NCI-H748 treated with DMSO at 0.1 percent for 48 hours (cell line): ENCODE measurements at regions not wholly inside any gene's neighbourhood (a gene's known extent, or its start where the extent isn't known, plus 50 kb on each side); places are given as distances from the start of the nearest gene placed in this dataset.

ENCODE experiments used
- DNase-seq: peaks from one replicate; lab custom pipeline; 2025; lab: John Stamatoyannopoulos, UW

DNA sequence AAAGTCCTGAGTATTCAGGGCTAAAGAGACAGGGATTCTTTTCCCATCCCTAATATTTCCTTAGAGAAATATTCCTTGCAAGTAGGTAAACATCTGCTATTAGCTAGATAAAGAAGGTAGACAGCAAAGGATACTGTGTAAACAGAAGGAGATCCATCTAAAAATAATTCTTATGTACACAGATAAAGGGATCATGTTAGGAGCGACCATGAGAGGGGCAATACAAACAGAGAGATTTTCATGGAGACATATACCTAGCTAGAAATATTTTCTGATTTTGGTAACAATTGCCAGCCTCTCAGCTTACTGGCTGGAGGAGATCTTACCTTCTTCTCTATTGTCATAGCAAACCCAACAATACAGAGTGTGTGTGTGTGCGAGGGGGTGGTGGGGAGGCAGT, 184.6 kb upstream of the DMAC1 start:
- peak; percentile 58 for DNase-seq

DNA sequence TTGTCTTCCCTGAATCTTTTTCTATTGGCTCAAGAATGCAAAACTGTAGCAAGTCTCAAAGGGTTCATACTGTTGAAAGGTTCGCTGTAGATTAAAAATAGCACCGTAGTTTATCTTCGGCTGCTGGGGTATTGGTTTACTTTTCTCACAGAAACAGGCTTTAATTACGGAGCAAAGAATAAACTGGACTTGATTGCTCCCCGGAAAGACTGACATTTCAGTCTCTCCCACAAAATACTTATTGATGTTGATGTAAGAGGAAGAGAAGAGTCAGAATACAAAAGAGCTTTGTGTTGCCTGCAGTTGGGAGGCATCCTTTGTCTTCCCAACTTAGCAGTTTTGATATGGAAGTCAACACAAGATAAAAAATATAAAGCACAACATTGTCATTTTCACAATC, 183.9 kb upstream of the DMAC1 start:
- peak; percentile 72 for DNase-seq

DNA sequence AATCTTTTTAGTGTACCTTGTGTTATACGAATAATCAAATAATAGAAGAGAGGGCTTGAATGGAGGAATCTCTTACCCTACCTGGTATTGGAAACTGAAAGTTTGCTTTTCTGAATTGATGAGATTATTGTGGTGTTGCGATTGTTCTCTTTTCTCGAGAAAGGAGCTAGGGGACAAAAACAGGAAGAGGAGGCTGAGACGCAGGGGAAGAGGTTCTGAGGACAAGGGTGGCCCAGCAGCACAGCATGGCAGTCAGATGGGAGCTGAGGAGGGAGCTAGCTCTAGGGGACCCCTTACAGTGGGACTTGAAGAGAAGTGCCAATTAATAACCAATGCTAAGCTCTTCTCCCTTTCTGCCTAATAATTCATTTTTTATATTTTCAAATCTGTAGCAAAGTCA, 183.3 kb upstream of the DMAC1 start:
- no peak for DNase-seq

DNA sequence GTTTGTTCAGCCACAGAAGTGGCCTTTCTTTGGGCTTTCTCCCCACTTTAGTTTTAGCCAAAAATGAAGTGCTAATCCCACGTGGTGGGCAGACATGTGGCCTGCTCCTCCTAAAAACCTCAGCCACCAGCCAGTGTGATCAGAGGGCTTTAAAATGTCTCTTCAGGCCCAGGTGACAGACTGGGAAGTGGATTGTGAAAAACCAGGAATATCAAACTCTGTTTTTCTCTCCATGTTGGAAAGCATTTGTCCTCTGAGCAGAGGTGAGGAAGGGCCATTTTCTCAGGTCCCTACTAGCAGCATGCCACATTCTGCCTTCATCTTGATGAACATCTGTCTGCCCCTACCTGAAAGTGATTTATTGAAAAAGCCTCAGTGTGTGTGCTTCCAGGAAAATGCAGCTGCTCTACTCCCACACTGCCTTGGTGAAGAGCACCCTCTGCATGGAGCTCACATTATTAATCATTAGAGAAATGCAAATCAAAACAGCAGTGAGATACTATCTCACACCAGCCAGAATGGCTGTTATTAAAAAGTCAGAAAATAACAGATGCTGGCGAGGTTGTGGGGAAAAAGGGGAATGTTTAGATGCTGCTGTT, 181.2 kb upstream of the DMAC1 start:
- DNase-seq, result no peak

DNA sequence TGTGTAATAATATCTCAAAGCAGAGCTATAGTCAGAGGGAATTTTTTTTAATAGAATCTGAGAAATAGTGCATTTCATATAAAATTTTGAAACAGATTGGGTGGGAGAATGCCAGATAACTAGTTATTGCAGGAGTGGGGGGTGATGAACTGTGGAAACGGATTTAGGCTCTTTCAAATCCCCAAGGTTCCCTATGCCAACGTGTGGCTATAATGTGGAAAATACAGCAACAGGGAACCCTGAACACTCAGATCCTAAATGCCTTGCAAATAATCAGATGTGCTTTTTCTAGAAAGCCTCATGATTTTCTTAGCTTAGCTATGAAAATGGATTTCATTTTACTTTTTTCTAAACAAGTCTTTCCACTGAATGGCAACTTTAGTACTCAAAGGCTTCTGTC, 180.5 kb upstream of the DMAC1 start:
- DNase-seq, result no peak

DNA sequence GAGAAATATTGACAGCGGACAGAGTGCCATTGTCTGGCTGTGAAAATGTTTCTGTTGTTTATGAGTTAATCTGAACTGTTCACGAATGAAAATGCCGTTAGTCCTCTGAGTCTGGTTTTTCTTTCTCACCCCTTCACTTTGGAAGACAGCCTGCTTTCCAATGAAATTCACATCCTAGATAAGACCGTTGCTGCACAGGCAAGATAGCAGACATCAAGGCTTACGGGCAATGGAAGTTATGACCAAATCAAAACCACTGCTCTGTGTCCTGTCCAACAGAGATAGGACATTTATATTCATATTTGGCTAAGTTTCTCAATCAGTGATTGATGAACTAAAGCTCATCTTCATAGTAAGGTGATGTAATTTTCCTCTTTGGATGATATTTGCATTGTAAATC, 180.0 kb upstream of the DMAC1 start:
- DNase-seq, result no peak

DNA sequence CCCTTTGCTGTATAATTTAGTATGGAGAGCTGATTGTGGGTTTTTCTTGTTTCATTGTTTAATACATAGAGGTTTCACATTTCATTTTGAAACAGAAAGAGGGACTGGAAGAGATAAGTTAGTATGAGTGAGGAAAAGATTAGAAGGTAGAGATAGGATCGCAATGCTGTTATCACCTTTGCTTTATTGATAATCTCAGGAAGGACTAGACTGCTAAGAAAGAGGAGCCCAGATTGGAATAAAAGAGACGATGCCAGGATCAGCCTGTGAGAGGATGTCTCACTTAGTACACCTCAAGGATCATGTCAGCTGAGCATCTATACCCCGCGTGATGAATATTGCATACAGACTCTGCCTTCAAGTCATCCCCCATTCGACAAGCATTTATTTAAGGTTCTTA, 178.0 kb upstream of the DMAC1 start:
- no peak for DNase-seq

DNA sequence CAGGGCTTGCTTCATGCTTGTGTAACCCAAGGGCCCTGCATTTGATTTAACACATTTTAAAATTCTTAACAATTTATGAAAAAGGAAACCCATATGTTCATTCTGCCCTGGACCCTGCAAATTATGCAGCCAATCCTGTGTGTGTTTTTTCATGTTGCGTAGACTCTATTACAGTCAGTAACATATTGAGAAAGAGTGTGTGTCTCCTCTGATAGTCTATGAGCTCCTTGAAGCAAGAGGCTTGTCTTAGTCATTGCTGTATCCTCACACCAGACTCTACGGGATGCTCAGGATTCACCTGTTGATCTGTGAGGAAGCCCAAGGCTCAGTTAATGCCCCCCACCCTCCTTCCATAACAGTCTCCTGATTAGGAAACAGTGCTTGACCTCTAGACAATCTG, 177.3 kb upstream of the DMAC1 start:
- DNase-seq, result no peak

DNA sequence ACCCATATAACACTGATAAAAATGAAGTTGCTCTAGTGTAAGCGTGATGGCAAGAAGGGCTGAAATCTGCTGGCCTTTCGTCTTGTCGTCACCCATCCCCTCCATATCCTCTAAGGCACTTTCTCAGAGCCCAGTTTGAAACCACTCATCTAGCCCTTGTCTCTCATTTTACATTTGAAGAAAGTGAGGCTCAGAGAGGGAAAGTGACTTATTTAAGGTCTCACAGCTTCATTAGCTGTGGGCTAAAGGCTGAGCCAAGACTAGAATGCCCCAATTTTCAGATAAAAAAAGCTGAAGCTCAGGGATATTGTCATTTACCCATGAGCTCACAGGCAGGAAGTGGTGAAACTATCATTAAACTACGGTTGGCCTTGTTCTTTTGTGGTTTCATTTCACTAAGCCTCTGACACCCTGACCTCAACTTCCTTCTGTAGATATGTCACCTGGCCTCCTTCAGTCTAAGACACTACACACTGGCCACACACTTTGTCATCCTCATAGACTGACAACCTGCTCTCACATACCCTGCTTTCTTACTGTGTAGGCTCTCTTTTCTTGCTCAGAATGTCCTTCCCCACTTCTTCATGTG, 176.7 kb upstream of the DMAC1 start:
- DNase-seq, result no peak

DNA sequence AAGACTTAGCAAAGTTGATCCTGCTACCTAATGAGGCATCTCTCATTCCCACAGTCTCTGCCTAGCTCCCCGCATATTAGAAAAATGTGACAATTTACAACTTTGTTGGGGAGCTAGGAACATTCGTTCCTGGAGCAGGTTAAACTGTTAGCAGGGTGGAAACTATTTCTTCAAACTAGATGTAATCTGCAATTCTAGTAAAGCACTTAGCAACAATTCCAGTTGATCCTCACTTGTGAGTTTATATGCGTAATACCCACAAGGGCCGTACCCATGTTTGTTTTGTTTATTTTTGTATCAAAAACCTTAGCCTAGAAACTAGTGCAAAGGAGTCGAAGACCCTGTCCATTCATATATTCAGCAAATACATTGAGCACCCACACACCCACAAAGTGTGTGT, 175.8 kb upstream of the DMAC1 start:
- DNase-seq, result no peak

DNA sequence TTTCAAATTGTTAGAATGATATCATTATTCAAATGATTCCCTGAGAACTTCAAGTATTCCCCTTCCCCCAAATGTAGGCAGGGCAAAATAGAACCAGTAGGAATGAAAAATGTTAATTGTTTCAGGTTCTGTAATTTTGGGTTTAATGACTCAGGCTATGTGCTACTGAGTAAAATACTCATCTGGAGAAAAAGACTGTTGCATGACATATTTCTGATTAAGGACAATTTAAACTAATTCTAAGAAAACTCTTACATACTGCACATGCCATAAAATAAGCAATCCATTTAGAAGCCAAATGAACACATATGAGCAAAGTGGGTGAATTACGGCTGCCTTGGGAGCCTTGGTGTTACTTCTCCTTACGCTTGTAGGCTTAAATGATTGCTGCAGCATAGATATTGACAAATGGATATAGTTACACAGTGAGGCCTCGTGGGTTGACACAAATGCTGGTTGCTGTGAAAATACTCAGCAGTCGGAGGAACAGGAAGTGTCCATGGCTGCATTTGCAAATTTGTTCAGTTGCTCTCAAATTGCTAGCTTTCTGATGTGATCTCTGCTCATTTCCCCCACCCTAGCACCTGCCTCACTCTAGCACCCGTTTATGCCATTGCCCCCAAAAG, 174.9 kb upstream of the DMAC1 start:
- no peak for DNase-seq

DNA sequence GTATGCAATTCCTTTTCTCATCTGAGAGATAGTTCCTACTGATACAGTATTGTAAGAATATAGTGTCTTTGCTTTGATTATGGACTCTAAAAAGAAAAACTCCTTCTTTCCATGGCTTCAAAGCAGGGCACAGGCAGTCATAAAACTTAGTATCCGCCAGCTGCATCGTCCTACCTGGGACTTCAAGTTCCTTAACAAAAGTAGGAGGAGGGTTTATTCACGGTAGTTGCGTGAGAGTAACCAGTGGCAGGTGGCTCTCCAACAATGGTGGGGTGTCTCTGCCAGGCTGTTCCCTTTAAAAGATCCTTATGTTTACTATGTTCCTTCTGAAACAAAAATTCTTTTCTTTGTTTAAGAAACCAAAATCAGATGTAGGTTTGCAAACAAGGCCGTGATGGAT, 173.5 kb upstream of the DMAC1 start:
- DNase-seq, result no peak

DNA sequence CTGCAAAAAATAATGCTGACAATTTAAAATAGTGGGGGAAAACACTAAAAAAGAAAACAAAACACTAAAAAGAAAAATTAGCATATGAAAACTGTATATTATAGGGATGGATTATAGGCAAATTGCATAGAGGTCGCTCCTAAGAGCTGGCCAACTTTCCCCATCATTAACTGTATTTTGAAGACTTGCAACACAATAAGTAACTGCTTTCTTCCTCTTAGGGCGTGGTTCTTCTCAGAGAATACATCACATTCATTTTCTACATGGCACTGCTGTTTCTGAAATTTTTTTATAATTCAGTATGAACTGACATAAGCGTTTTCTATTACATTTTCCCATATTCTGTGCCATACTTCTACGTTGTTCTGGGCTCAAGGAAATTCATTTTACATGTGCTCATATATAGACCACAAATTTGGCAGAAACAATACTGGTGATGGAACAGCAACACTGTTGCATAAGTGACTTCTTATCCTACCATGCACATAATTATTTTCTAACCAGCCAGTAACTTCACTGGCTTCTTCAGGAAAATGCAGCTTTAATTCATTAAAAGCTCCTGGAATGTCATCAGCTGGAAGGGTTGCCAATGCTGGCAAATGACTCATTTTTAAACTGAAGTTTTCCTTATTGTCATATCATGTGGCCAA, 171.2 kb upstream of the DMAC1 start:
- no peak for DNase-seq

DNA sequence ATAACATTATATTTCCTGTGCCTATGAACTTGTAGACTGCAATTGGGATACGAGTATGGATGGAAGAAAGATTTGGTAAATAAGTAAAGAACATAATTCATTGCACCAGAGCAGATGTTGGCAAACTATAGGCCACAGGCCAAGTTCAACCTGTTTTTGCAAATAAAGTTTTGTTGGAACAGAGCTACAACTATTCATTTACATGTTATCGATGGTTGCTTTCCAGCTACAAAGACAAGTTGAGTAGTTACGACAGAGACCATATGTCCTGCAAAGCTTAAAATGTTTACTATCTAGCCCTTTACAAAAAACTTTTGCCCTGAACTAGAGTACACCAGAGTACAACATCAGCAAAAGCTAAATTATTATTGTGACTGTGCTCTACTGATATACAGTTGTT, 169.1 kb upstream of the DMAC1 start:
- DNase-seq, result no peak

DNA sequence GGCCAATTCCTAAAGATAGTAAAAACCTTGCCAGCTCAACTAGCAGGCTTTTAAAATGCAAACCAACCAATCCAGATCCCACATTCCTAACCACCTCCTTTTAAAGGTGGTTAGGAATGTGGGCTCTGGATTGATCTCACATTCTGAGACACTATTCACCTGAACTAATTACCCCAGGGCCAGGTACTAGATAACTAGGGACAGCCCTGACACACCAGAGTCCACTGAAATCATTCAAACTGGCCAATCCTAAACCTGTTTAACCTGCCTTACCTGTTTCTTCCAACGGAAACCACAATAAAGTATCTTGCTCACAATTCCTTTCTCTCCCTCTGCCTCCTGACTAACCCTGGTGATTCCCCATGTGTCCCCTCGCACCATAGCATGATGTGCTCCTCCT, 168.3 kb upstream of the DMAC1 start:
- peak; percentile 29 for DNase-seq

DNA sequence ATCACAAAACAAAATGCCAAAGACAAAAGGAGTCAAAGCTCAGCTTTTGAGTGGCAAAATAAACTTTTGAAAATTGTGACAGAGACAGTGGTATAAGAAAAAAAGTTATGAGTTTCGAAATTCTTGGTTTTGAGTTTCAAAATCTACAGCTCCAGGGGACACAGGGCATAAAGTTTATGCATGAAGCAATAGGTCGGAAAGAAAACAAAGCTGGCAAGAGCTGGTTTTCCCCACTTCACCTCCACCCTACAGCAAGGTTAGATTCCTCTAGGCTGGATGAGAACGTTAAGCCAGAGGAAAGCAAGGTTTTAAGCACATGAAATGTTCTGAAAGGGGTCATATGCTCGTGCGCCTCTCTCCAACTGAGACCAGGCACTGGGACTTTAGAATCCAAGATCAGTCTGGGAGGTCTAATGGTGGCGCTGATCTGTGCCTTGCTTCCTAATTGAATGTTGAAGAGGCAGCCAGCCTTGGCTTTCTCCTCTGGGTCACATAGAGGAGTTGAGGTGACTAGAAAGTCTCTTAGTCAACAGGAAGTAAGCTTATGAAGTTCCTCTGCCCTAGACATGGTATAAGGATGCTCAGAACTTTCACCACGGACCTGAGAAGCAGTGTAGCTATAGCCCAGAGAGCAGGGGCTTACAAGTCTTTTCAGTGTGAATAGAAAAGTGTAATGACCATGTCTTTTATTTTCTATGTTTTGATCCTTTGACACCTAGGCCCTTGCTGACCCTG, 167.7 kb upstream of the DMAC1 start:
- no peak for DNase-seq

DNA sequence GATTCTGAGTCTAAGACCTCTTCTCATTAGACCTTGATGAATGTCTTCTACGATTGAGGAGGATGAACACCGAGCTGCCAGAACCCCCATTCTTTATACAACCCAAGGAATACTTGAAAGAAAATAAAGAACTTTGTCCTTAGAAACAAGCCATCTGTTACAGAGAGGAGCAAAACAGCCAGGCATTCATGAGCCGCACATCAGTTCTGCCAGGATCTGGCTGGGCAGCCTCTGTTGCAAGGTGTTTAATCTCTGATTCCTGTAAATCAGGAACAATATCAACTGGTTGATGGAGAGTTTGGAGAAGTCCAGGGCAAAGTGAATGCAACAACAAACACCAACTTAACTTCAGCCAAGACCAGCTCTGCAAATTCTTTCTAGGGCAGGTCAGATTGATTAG, 165.5 kb upstream of the DMAC1 start:
- no peak for DNase-seq

DNA sequence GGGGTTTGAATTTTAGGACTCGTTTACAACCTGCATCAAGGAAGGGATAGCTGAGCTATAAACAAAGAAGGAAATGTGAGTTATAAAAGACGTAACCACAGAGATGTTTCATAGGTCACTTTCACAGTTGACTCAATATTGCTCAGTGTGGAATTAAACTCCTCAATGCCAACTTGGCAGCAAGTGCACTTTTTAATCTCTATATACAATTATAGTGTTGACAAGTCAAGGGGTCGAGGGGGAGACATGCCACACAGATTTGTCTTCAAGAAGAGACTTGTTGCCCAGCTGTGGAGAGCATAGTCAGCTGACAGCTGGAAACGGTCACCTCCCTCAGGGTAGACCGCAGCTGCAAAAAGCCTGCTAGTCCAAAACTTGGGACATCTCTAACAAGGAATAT, 163.4 kb upstream of the DMAC1 start:
- DNase-seq, result no peak

DNA sequence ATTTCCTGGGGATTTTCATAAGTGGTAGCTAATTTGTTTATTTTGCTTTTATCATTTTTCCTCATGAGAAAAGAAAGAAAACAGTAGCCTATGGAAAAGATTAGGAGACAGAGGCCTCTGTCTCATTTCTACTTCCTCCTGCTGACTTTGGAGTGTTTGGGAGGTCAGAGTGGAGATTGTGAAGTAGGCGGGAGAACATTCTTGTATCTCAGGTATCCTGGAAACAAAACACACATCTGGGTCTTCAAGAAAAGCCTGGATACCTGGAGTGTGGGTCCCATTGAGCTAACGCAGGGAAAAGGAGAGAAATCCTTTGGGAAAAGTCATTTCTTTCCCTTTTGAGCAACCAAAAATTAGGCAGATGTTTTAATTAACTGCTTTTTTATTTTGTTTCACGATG, 161.5 kb upstream of the DMAC1 start:
- DNase-seq, result no peak

DNA sequence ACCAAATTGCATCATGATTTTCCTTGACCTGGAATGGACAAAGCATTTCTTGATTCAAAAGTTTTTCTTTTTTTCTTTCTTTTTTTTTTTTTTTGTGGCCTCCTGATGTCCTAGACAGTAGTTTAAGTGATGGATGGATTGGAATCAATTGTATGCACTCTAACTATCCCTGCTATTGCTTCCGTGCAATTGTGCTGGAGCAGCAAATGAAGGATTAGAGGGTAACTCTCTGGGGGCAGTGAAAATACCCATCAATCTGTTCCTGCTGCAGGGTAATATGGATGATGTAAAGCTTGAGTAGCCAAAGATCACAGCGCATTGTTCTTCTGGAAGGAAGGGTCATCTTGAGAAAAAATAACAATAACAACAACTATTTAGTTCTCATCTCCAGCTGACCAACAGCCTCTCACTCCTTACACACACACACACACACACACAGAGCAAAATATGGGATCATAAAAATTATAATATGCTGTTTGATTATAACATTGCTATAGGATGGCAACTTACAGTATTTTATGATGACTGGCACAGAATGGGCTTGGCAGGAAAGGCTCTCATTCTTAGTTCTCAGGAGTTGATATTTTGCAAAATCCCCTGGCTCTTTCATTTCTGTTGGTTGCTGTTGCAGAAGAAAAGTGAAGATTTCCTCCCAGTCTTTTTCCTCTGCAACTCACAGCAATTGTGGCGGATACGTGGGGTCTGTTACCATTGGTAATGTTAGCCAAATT, 160.9 kb upstream of the DMAC1 start:
- DNase-seq, result no peak

DNA sequence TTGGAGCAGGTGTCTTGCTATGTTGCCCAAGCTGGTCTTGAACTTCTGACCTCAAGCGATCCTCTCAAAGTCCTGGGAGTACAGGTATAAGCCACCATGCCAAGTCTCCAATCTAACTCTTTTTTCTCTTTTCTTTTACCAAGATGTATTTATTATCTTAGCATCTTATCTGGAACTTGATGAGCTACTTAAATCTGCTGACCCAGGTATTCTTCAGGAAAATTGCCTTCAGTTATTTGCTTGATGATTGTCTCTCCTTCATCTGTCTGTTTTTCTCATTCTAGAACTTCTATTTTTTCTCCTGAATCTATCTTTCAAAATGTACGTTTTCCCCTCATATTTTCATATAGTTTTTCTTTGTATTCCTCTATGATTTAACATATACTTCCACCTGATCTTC, 158.2 kb upstream of the DMAC1 start:
- no peak for DNase-seq

DNA sequence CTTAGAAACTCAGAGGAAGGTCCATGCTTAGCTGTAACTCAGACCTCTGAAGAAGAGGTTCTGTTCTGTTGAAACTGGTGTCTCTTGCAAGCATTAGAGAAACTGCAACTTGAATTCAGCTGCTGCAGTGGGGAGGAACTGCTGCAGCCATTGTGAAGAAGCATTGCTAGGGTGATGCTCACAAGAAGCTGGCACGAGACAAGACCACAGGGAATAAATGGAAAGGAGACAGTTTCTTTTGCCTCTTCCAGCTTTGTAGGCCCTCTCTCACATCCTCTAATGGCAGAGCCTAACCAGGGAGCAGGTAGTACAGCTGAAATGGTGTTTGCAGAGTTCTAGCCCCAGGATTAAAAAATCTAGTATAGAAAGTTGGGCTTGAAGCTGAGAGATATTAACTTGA, 148.0 kb upstream of the DMAC1 start:
- DNase-seq, result no peak
